B cell (primary cell): ENCODE measurements at regions not wholly inside any gene's neighbourhood (a gene's known extent, or its start where the extent isn't known, plus 50 kb on each side); places are given as distances from the start of the nearest gene placed in this dataset.

Experiments
- ATAC-seq: fragments of 200-7000 bp; cut with Tn5 transposase; one replicate; pipeline ENCODE4 v1.10.0; 2021; ENCODE audit warnings: low read depth, mild to moderate bottlenecking, moderate number of reproducible peaks, moderate library complexity
- CTCF ChIA-PET: fragments of 350-600 bp; sonication (Branson Sonifier 250); formaldehyde crosslinking; loops from one replicate; lab custom pipeline; 2021; ENCODE audit warnings: antibody characterized with exemption, inconsistent platforms; lab: Charles Lee
- POLR2A ChIA-PET: fragments of 350-600 bp; sonication (Branson Sonifier 250); formaldehyde crosslinking; loops from one replicate; lab custom pipeline; 2021; ENCODE audit warnings: antibody characterized with exemption; lab: Charles Lee
- DNase-seq: peaks from one replicate; pipeline ENCODE4 v3.0.0; 2013
- H2AFZ ChIP-seq: 2 replicates; pipeline ENCODE4 v1.6.1; 2012; ENCODE audit warnings: mild to moderate bottlenecking, low read depth, low read length; ENCODE audit not compliant: insufficient read depth, poor library complexity, severe bottlenecking
- H3K27ac ChIP-seq, 2 donors: 1 replicate in 1 of 2; 2 replicates in 1 of 2; pipeline ENCODE4 v1.5.1; 2012 to 2013; ENCODE audit warnings: low read length in 2 of 2, mild to moderate bottlenecking in 2 of 2, moderate library complexity in 1 of 2
- H3K27me3 ChIP-seq, 4 experiments: fragments of 200-600 bp in 1 of 4; sonication (generic) in 1 of 4; replicated peaks in 1 of 4; 1 replicate in 2 of 4; 2 replicates in 2 of 4; pipeline versions ENCODE4 v1.6.1 to v1.7.0; 2013 to 2016; ENCODE audit warnings: low read length in 3 of 4, mild to moderate bottlenecking in 2 of 4, mixed read lengths in 1 of 4, moderate library complexity in 1 of 4; ENCODE audit not compliant: insufficient read depth in 4 of 4, control insufficient read depth in 3 of 4; ENCODE audit errors: control extremely low read depth in 1 of 4
- H3K36me3 ChIP-seq, 2 experiments: replicated peaks in 1 of 2; 1 replicate in 1 of 2; 2 replicates in 1 of 2; pipeline versions ENCODE4 v1.6.1 to v1.7.1; 2013; ENCODE audit warnings: low read length in 1 of 2; ENCODE audit not compliant: insufficient read depth in 2 of 2, control insufficient read depth in 1 of 2; ENCODE audit errors: control extremely low read depth in 1 of 2, extremely low read depth in 1 of 2
- H3K4me1 ChIP-seq, 2 donors: fragments of 200-600 bp in 1 of 2; sonication (generic) in 1 of 2; 1 replicate in 1 of 2; 2 replicates in 1 of 2; pipeline versions ENCODE4 v1.5.1 to v1.6.1; 2013 to 2017; ENCODE audit warnings: low read length in 2 of 2; ENCODE audit not compliant: control insufficient read depth in 2 of 2, insufficient read depth in 2 of 2
- H3K4me2 ChIP-seq: replicated peaks from 2 replicates; pipeline ENCODE3; 2012; ENCODE audit warnings: mild to moderate bottlenecking, low read depth, low read length; ENCODE audit not compliant: poor library complexity, severe bottlenecking
- H3K4me3 ChIP-seq, 5 experiments: fragments of 200-600 bp in 1 of 5; sonication (generic) in 1 of 5; 1 replicate in 3 of 5; 2 replicates in 2 of 5; pipeline versions ENCODE4 v1.5.1 to v1.7.0; 2011 to 2016; ENCODE audit warnings: low read length in 4 of 5, mild to moderate bottlenecking in 4 of 5, low read depth in 2 of 5, control low read depth in 1 of 5, moderate library complexity in 1 of 5; ENCODE audit not compliant: insufficient read depth in 1 of 5; ENCODE audit errors: control extremely low read depth in 1 of 5, extremely low read depth in 1 of 5
- H3K79me2 ChIP-seq: fragments of 200-600 bp; sonication (generic); one replicate; pipeline ENCODE4 v1.6.0; 2016; ENCODE audit warnings: low read length; ENCODE audit not compliant: control insufficient read depth, insufficient read depth
- H3K9ac ChIP-seq: fragments of 200-600 bp; sonication (generic); 2 replicates; pipeline ENCODE4 v1.6.1; 2017; ENCODE audit warnings: mild to moderate bottlenecking, low read length, moderate library complexity
- H3K9me3 ChIP-seq, 3 donors: one replicate each; pipeline versions ENCODE4 v1.6.1 to v1.7.1; 2013; ENCODE audit warnings: low read length in 2 of 3; ENCODE audit not compliant: control insufficient read depth in 2 of 3, insufficient read depth in 1 of 3; ENCODE audit errors: control extremely low read depth in 1 of 3
- H4K20me1 ChIP-seq: 2 replicates; pipeline ENCODE4 v1.6.0; 2012; ENCODE audit warnings: mild to moderate bottlenecking, low read length; ENCODE audit not compliant: insufficient read depth, control insufficient read depth, poor library complexity, severe bottlenecking
- H3K27ac Mint-ChIP-seq: one replicate; pipeline ENCODE4 v1.8.0; 2021; ENCODE audit warnings: mixed read lengths
- H3K27me3 Mint-ChIP-seq: one replicate; pipeline ENCODE4 v1.8.0; 2021; ENCODE audit warnings: mixed read lengths
- H3K4me1 Mint-ChIP-seq: one replicate; pipeline ENCODE4 v1.8.0; 2021; ENCODE audit warnings: mixed read lengths
- H3K4me3 Mint-ChIP-seq: one replicate; pipeline ENCODE4 v1.8.0; 2021; ENCODE audit warnings: mixed read lengths
- H3K9me3 Mint-ChIP-seq: one replicate; pipeline ENCODE4 v1.8.0; 2022; ENCODE audit warnings: mixed read lengths; ENCODE audit not compliant: insufficient read depth
- CTCF ChIP-seq: fragments of 200-600 bp; IDR thresholded peaks from one replicate; pipeline ENCODE4 v1.8.0; 2022; ENCODE audit warnings: antibody characterized with exemption, mild to moderate bottlenecking
- EZH2 ChIP-seq: IDR thresholded peaks from 2 replicates; pipeline ENCODE4 v1.6.1; 2012; ENCODE audit warnings: borderline replicate concordance, low read depth, mild to moderate bottlenecking, moderate library complexity, low read length; ENCODE audit not compliant: insufficient read depth, poor library complexity, severe bottlenecking
- WGBS: methylation state at CpG from one replicate; pipeline ENCODE4 v1.1.5; 2013; ENCODE audit warnings: missing lambda C conversion rate; ENCODE audit not compliant: insufficient coverage; 5-methylcytosine and 5-hydroxymethylcytosine counted together
- intact Hi-C: fragments of 100-400 bp; cut with micrococcal nuclease; formaldehyde crosslinking; loops from one replicate; pipeline ENCODE4 v1.10.0; 2022

- ChIA-PET POLR2A (no interaction called here), CTCF (no interaction called here)
- no peaks in the 10 kb centered on the region for H3K27me3 ChIP-seq
- H3K27ac Mint-ChIP-seq: no peak overlapping the region
- no peaks in the 10 kb centered on the region for H3K4me1 ChIP-seq
- no peaks in the 10 kb centered on the region for H3K4me1 Mint-ChIP-seq
- no peak overlapping the region for H3K9ac ChIP-seq
- H2AFZ ChIP-seq: no peak overlapping the region
- H3K36me3 ChIP-seq: no peaks in the 10 kb centered on the region
- no peaks in the 10 kb centered on the region for H3K79me2 ChIP-seq
- H3K9me3 Mint-ChIP-seq: peaks cover under 1% of the 10 kb centered on the region
- H3K9me3 ChIP-seq: no peaks in the 10 kb centered on the region
- no peaks in the 10 kb centered on the region for H3K27me3 Mint-ChIP-seq
- no peak overlapping the region for H3K4me3 ChIP-seq
- DNase-seq: no peak
- H3K27ac ChIP-seq: no peak overlapping the region
- intact Hi-C loops: no loop called here
- TF ChIP-seq EZH2 (no peak), CTCF (no peak)
- no peak overlapping the region for H3K4me2 ChIP-seq
- H4K20me1 ChIP-seq: no peaks in the 10 kb centered on the region
- no peak for ATAC-seq
- no peak overlapping the region for H3K4me3 Mint-ChIP-seq
- WGBS: no CpG with 5 or more reads among the region's 1 CpG
Measured at GRCh38 chr13:60957816-60958215, 457.8 kb downstream of the PCDH20 start.

DNA sequence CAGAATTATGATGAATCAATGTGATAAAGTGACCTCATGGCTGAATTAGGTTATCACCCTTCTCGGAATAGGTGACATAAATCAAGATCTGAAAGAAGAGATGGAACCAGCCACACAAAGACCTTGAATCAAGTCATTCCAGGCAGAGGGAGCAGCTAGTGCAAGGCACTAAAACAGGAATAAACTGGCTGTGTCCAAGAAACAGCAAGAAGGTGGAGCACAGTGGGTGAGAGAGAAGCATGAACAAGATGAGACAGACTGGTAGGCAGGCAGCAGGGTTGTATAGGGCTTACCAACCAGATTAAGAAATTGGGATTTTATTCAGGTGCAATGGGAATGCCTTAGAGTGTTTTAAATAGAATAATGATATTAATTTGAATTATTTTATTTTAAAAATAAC lies 470.3 kb downstream of the PCDH20 start:
- ChIA-PET CTCF (no interaction called here), POLR2A (no interaction called here)
- no peak for ATAC-seq
- H3K9me3 ChIP-seq: peaks cover 0 to 4% (median 0%) of the 10 kb centered on the region in 3 donors
- H3K27me3 ChIP-seq: no peaks in the 10 kb centered on the region
- H3K4me3 ChIP-seq: no peak overlapping the region
- WGBS: 60% methylated on average over 1 of the region's 1 CpG
- H3K27ac ChIP-seq: no peak overlapping the region
- no peaks in the 10 kb centered on the region for H3K36me3 ChIP-seq
- H4K20me1 ChIP-seq: no peaks in the 10 kb centered on the region
- Mint-ChIP-seq H3K27ac (no peak overlapping the region), H3K4me3 (no peak overlapping the region), H3K9me3 (peaks cover 4% of the 10 kb centered on the region), H3K27me3 (no peaks in the 10 kb centered on the region), H3K4me1 (no peaks in the 10 kb centered on the region)
- H2AFZ ChIP-seq: no peak overlapping the region
- H3K9ac ChIP-seq: no peak overlapping the region
- no peaks in the 10 kb centered on the region for H3K79me2 ChIP-seq
- TF ChIP-seq CTCF (no peak), EZH2 (no peak)
- DNase-seq: no peak
- intact Hi-C loops: no loop called here
- no peaks in the 10 kb centered on the region for H3K4me1 ChIP-seq
- no peak overlapping the region for H3K4me2 ChIP-seq
